Naive B cell (primary cell): ENCODE measurements at regions not wholly inside any gene's neighbourhood (a gene's known extent, or its start where the extent isn't known, plus 50 kb on each side); places are given as distances from the start of the nearest gene placed in this dataset.

Experiments used
- ATAC-seq, 2 donors: fragments of 150-1000 bp; cut with Tn5 transposase; 2 replicates each; pipeline ENCODE4 v1.10.0; 2021; ENCODE audit warnings: low read depth in 2 of 2, mild to moderate bottlenecking in 2 of 2, moderate library complexity in 2 of 2
- DNase-seq: peaks from one replicate; pipeline ENCODE4 v3.0.0; 2022
- H3K27ac Mint-ChIP-seq, 6 donors: one replicate each; pipeline ENCODE4 v1.8.0; 2020 to 2022; ENCODE audit warnings: mild to moderate bottlenecking in 6 of 6, mixed read lengths in 6 of 6, moderate library complexity in 5 of 6, inconsistent platforms in 2 of 6
- H3K27me3 Mint-ChIP-seq, 3 donors: one replicate each; pipeline ENCODE4 v1.8.0; 2021 to 2022; ENCODE audit warnings: mixed read lengths in 3 of 3, mild to moderate bottlenecking in 1 of 3
- H3K36me3 Mint-ChIP-seq, 2 donors: one replicate each; pipeline ENCODE4 v1.8.0; 2020 to 2022; ENCODE audit warnings: mixed read lengths in 2 of 2, inconsistent platforms in 1 of 2, mild to moderate bottlenecking in 1 of 2
- H3K4me1 Mint-ChIP-seq, 3 donors: one replicate each; pipeline ENCODE4 v1.8.0; 2020 to 2022; ENCODE audit warnings: mixed read lengths in 3 of 3, inconsistent platforms in 1 of 3, mild to moderate bottlenecking in 1 of 3, moderate library complexity in 1 of 3
- H3K4me3 Mint-ChIP-seq, 8 donors: one replicate each; pipeline ENCODE4 v1.8.0; 2020 to 2022; ENCODE audit warnings: mild to moderate bottlenecking in 8 of 8, mixed read lengths in 8 of 8, moderate library complexity in 8 of 8, inconsistent platforms in 2 of 8
- H3K9me3 Mint-ChIP-seq, 7 donors: one replicate each; pipeline ENCODE4 v1.8.0; 2020 to 2022; ENCODE audit warnings: mixed read lengths in 7 of 7, mild to moderate bottlenecking in 5 of 7, inconsistent platforms in 2 of 7, moderate library complexity in 1 of 7

DNA sequence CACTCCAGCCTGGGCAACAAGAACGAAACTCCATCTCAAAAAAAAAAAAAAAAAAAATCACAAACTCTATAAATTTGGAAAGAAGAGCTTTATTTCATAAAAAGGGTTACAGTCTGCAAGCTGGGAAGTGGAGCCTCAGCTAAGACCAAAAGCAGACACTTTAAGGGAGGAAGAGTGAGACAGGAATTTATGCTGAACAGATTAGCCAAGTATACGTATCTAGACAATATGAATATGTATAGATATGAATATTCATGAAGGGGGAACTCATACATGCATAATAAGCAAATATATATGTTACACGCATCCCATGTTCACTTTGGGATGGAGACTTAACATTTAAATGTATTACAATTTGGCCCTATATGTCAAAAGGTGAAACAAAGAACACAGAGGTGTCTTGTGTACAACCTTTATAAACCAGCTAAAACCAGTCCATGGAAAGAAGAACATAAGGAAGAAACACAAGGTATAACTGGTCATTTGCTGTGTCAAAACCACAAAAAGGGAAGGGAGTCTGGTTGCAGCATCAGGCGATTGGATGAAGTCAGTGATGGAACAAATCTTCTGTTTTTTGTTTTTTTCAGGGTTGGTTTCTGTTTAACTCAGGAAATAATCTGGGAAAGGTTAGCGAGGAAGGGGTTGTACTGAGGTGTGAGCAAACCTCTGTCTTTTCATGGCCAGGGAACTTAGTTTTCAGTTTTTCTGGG, 130.0 kb upstream of the MAOA start:
- DNase-seq = no peak
- H3K4me1 Mint-ChIP-seq = no peaks in the 10 kb centered on the region

DNA sequence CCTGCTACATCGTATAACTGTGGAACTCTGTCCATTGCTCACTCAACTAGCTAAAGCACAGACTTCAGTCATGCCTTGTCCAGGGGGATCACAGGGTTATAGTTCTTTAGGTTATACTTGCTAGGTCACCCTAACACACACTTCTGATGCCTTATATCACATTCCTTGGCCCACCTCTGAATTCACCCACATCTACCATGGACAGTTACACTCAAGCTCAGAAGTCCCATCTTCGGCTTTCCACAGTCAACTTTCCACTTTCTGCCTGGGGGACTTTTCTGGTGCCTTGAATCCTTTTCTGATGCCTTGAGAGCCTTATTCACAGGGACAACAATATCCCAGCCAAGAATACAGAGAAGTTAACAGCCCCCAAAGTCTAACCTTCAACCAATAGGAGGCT, 129.2 kb upstream of the MAOA start:
- DNase-seq = no peak
- no peak for ATAC-seq
- H3K4me1 Mint-ChIP-seq = peaks cover 0 to 3% (median 0%) of the 10 kb centered on the region in 3 donors

More for the DNA sequence above, 130.0 kb upstream of the MAOA start:
- H3K9me3 Mint-ChIP-seq = peaks cover 2 to 15% (median 6%) of the 10 kb centered on the region in 7 donors
- ATAC-seq = no peak
- H3K27ac Mint-ChIP-seq = no peak overlapping the region
- peaks cover 0 to 35% (median 6%) of the 10 kb centered on the region in 3 donors for H3K27me3 Mint-ChIP-seq
- H3K4me3 Mint-ChIP-seq = no peak overlapping the region
- H3K36me3 Mint-ChIP-seq = peaks cover 0 to 7% of the 10 kb centered on the region in 2 donors

GRCh38 chrX:43527801-43528200, 128.3 kb upstream of the MAOA start:
- DNase-seq = no peak
- Mint-ChIP-seq H3K27me3 (peaks cover 6 to 24% (median 14%) of the 10 kb centered on the region in 3 donors), H3K4me1 (peaks cover 0 to 4% (median 0%) of the 10 kb centered on the region in 3 donors), H3K27ac (peak overlapping the region in 1 of 6 donors; percentile 74), H3K4me3 (no peak overlapping the region), H3K36me3 (peaks cover 0 to 7% of the 10 kb centered on the region in 2 donors), H3K9me3 (peaks cover 4 to 15% (median 6%) of the 10 kb centered on the region in 7 donors)
- no peak for ATAC-seq

More for the DNA sequence above, 129.2 kb upstream of the MAOA start:
- peaks cover 6 to 27% (median 13%) of the 10 kb centered on the region in 3 donors for H3K27me3 Mint-ChIP-seq
- H3K36me3 Mint-ChIP-seq = peaks cover 0 to 7% of the 10 kb centered on the region in 2 donors
- H3K4me3 Mint-ChIP-seq = no peak overlapping the region
- H3K27ac Mint-ChIP-seq = peak overlapping the region in 1 of 6 donors; percentile 71
- peaks cover 4 to 15% (median 6%) of the 10 kb centered on the region in 7 donors for H3K9me3 Mint-ChIP-seq

- ATAC-seq = no peak
- Mint-ChIP-seq H3K9me3 (peaks cover 0 to 24% (median 10%) of the 10 kb centered on the region in 7 donors), H3K36me3 (peaks cover 0 to 8% of the 10 kb centered on the region in 2 donors), H3K4me1 (peaks cover 0 to 4% (median 0%) of the 10 kb centered on the region in 3 donors), H3K27me3 (peaks cover 6 to 22% (median 14%) of the 10 kb centered on the region in 3 donors), H3K4me3 (no peak overlapping the region), H3K27ac (no peak overlapping the region)
- DNase-seq = no peak
Observed at GRCh38 chrX:43530837-43531236, 125.3 kb upstream of the MAOA start.

GRCh38 chrX:43540318-43540717, 115.8 kb upstream of the MAOA start:
- peaks cover 0 to 14% (median 2%) of the 10 kb centered on the region in 7 donors for H3K9me3 Mint-ChIP-seq

DNA sequence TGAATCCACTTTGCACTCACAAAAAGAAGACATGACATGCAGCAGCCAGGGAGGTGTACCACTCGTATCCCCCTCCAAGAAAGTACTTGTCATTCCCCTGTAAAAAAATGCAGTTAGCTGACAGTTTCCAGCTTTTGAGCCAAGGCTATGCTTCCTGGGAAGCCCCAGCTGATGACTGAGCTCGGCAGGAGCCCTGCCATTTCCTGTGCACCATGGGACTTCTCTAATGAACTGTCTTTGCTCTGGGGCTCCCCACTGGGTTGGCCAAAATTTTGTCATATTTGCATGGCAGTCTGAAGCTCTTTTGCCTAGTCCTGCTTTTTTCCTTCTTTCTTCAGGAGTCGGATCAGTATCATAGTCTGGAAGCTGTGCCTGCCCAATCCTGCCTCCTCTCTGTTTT, 104.5 kb upstream of the MAOA start:
- H3K27ac Mint-ChIP-seq = peak overlapping the region in 1 of 6 donors; percentile 29
- H3K36me3 Mint-ChIP-seq = no peaks in the 10 kb centered on the region
- no peak for DNase-seq
- no peaks in the 10 kb centered on the region for H3K27me3 Mint-ChIP-seq
- H3K4me3 Mint-ChIP-seq = peak overlapping the region in 1 of 8 donors; percentile 2
- H3K9me3 Mint-ChIP-seq = peaks cover 0 to 10% (median 4%) of the 10 kb centered on the region in 7 donors
- no peak for ATAC-seq
- H3K4me1 Mint-ChIP-seq = peaks cover 0 to 11% (median 0%) of the 10 kb centered on the region in 3 donors

More at GRCh38 chrX:43540318-43540717, 115.8 kb upstream of the MAOA start:
- peaks cover 0 to 4% (median 0%) of the 10 kb centered on the region in 3 donors for H3K4me1 Mint-ChIP-seq
- no peak for DNase-seq
- H3K36me3 Mint-ChIP-seq = peaks cover 0 to 4% of the 10 kb centered on the region in 2 donors
- H3K27me3 Mint-ChIP-seq = peaks cover 0 to 5% (median 0%) of the 10 kb centered on the region in 3 donors
- H3K27ac Mint-ChIP-seq = no peak overlapping the region
- H3K4me3 Mint-ChIP-seq = no peak overlapping the region
- ATAC-seq = no peak

DNA sequence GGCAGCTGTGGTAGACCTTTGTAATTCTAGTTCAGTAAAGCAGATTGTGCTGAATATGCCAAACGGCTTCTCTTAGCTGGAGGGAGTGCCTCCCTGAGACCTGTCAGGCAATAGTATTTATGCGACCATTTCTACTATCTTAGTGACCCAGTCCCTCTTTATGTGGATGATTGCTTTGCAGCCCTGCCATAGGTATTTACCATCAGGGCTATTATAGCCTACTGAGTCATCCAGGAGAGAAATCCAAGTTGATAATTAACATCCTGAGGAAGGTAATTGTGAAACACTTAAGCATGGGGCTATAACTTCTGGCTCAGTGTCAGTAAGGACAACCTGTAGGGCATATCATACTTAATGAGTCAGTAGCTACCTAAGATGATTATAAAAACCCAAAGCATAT, 103.9 kb upstream of the MAOA start:
- peaks cover 0 to 16% (median 5%) of the 10 kb centered on the region in 3 donors for H3K4me1 Mint-ChIP-seq

DNA sequence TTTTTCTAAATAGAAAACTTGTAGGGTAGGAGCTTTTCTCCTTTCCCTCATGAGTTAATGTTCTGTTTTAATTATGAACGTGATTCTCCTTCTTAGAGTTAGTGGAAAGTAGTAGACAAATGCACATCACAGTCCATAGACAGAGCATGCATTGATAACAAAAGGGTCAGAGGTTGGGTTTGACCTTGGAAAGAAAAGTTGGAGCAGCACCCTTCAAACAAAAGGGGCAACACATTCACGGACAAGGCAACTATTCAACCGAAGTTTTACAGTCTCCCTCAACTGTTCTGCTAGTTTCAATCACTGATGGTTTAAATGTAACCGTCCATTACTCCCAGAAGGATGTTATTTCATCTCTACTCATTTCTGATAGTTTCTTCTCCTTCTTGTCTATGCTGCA, 103.4 kb upstream of the MAOA start:
- H3K4me3 Mint-ChIP-seq = no peak overlapping the region
- H3K27me3 Mint-ChIP-seq = no peaks in the 10 kb centered on the region
- peaks cover 0 to 11% (median 4%) of the 10 kb centered on the region in 7 donors for H3K9me3 Mint-ChIP-seq
- DNase-seq (no peak), ATAC-seq (no peak)
- no peaks in the 10 kb centered on the region for H3K36me3 Mint-ChIP-seq
- peaks cover 0 to 16% (median 5%) of the 10 kb centered on the region in 3 donors for H3K4me1 Mint-ChIP-seq
- no peak overlapping the region for H3K27ac Mint-ChIP-seq

More for the DNA sequence above, 103.9 kb upstream of the MAOA start:
- no peak for ATAC-seq
- Mint-ChIP-seq H3K27ac (no peak overlapping the region), H3K27me3 (no peaks in the 10 kb centered on the region), H3K4me3 (no peak overlapping the region), H3K36me3 (no peaks in the 10 kb centered on the region), H3K9me3 (peaks cover 0 to 11% (median 4%) of the 10 kb centered on the region in 7 donors)
- no peak for DNase-seq

DNA sequence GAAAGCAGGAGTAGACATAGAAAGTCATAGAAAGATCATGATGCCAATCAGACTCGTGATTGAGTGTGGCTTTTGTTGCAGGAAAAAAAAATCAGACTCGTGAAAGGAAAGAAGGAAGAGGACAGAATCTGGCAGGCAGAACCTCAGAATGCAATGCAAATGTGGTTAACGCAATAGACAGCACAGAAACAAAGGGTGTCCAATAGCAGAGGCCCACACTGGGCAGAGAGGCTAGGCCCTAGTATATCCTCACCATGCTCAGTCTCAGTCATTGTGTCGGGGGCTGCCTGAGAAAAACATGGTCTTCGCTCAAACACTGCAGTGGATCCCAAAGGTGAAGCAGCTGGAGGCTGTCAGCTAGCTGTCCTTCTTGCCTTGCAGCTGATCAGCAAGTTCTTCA, 102.8 kb upstream of the MAOA start:
- Mint-ChIP-seq H3K27me3 (no peaks in the 10 kb centered on the region), H3K4me3 (no peak overlapping the region), H3K4me1 (peaks cover 1 to 12% (median 5%) of the 10 kb centered on the region in 3 donors), H3K27ac (peak overlapping the region in 1 of 6 donors; percentile 47), H3K9me3 (peaks cover 0 to 11% (median 2%) of the 10 kb centered on the region in 7 donors), H3K36me3 (no peaks in the 10 kb centered on the region)
- no peak for ATAC-seq
- no peak for DNase-seq

- Mint-ChIP-seq H3K9me3 (peaks cover 0 to 11% (median 0%) of the 10 kb centered on the region in 7 donors), H3K4me1 (peaks cover 1 to 5% (median 5%) of the 10 kb centered on the region in 3 donors), H3K27me3 (peaks cover 0 to 6% (median 0%) of the 10 kb centered on the region in 3 donors), H3K27ac (no peak overlapping the region), H3K4me3 (peak overlapping the region in 1 of 8 donors; percentile 26), H3K36me3 (no peaks in the 10 kb centered on the region)
- no peak for ATAC-seq
- no peak for DNase-seq
Observed at GRCh38 chrX:43556207-43556606, 99.9 kb upstream of the MAOA start.

GRCh38 chrX:43557792-43558191, 98.3 kb upstream of the MAOA start:
- Mint-ChIP-seq H3K27me3 (peaks cover 0 to 6% (median 0%) of the 10 kb centered on the region in 3 donors), H3K9me3 (peaks cover 0 to 10% (median 0%) of the 10 kb centered on the region in 7 donors)

GRCh38 chrX:43559644-43560043, 96.5 kb upstream of the MAOA start:
- peak in 1 of 2 donors; percentile 41 for ATAC-seq
- Mint-ChIP-seq H3K9me3 (peaks cover 0 to 10% (median 0%) of the 10 kb centered on the region in 7 donors), H3K27me3 (peaks cover 0 to 7% (median 0%) of the 10 kb centered on the region in 3 donors), H3K4me3 (no peak overlapping the region), H3K36me3 (no peaks in the 10 kb centered on the region), H3K4me1 (peaks cover 1 to 5% (median 5%) of the 10 kb centered on the region in 3 donors), H3K27ac (no peak overlapping the region)
- peak; percentile 25 for DNase-seq

More at GRCh38 chrX:43557792-43558191, 98.3 kb upstream of the MAOA start:
- DNase-seq = peak; percentile 39
- ATAC-seq = peak; percentile 35
- H3K4me3 Mint-ChIP-seq = no peak overlapping the region
- no peak overlapping the region for H3K27ac Mint-ChIP-seq
- H3K4me1 Mint-ChIP-seq = peaks cover 1 to 5% (median 5%) of the 10 kb centered on the region in 3 donors
- H3K36me3 Mint-ChIP-seq = no peaks in the 10 kb centered on the region

DNA sequence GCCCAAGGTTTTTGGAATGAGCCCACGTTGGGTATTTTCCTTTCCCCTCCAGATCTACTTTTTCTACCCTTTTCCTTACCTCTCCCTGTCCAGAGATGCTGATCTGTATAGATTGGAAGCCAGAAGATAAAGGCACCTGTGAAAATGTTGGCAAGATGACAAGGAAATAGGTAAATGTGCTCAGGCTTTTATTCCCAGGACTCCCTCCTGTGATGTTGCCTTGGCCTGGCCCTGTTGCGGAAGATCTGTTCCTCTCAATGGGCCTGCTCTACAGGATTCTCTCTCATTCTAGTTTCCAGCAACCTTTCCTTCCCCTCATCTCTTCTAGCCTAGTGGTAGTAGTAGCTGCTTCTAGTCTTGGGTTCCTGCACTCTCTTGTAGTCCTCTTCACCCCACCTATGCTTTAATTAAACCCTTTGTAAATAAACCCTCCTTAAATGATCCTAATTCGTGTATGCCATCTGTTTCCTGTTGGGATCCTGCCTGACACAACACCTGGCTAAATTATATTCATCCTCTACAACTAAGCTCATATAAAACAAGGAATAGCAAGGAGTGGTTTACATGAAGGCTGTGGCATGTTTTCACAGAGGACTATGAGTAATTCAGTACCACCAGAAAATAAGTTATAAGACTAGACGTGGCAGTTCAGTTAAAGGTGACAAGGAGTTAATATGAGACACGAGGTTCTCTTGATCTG, 95.7 kb upstream of the MAOA start:
- Mint-ChIP-seq H3K4me3 (no peak overlapping the region), H3K9me3 (peaks cover 0 to 9% (median 0%) of the 10 kb centered on the region in 7 donors), H3K4me1 (peaks cover 1 to 5% (median 5%) of the 10 kb centered on the region in 3 donors), H3K27ac (peak overlapping the region in 1 of 6 donors; percentile 47), H3K36me3 (no peaks in the 10 kb centered on the region), H3K27me3 (peaks cover 0 to 14% (median 0%) of the 10 kb centered on the region in 3 donors)
- no peak for DNase-seq
- ATAC-seq = no peak
